ENCODE measurements at regions not wholly inside any gene's neighbourhood (a gene's known extent, or its start where the extent isn't known, plus 50 kb on each side); places are given as distances from the start of the nearest gene placed in this dataset.

GRCh38 chr4:122555216-122555615 is 65.7 kb downstream of the IL21 start:
- Mint-ChIP-seq H3K4me1 (no peaks in the 10 kb centered on the region), H3K27ac (ENCODE audit: low read depth) (no peak overlapping the region), H3K9me3 (no peaks in the 10 kb centered on the region), H3K36me3 (ENCODE audit: insufficient read depth) (no peaks in the 10 kb centered on the region), H3K4me3 (no peak overlapping the region), H3K27me3 (peaks cover 9% of the 10 kb centered on the region)
- ATAC-seq (replicated peaks; ENCODE audit: extremely low read depth, poor library complexity, severe bottlenecking) (no peak), DNase-seq (ENCODE audit: low spot score in 2 of 2) (no peak)

- Mint-ChIP-seq H3K27ac (ENCODE audit: low read depth) (no peak overlapping the region), H3K4me1 (no peaks in the 10 kb centered on the region), H3K4me3 (no peak overlapping the region), H3K27me3 (peaks cover 9% of the 10 kb centered on the region), H3K36me3 (ENCODE audit: insufficient read depth) (no peaks in the 10 kb centered on the region), H3K9me3 (no peaks in the 10 kb centered on the region)
- DNase-seq (ENCODE audit: low spot score in 2 of 2) (no peak), ATAC-seq (replicated peaks; ENCODE audit: extremely low read depth, poor library complexity, severe bottlenecking) (no peak)
These were observed 67.4 kb downstream of the IL21 start for GRCh38 chr4:122553432-122553831.

- H3K4me1 Mint-ChIP-seq, result no peaks in the 10 kb centered on the region
- no peak overlapping the region for H3K4me3 Mint-ChIP-seq
These were observed 68.0 kb downstream of the IL21 start for GRCh38 chr4:122552898-122553297.

GRCh38 chr4:122548886-122549630 is 71.8 kb downstream of the IL21 start:
- H3K9me3 Mint-ChIP-seq, result no peaks in the 10 kb centered on the region
- H3K27ac Mint-ChIP-seq (ENCODE audit: low read depth), result no peak overlapping the region

More at GRCh38 chr4:122552898-122553297, 68.0 kb downstream of the IL21 start:
- H3K9me3 Mint-ChIP-seq, result no peaks in the 10 kb centered on the region
- no peak overlapping the region for H3K27ac Mint-ChIP-seq (ENCODE audit: low read depth)
- no peak for ATAC-seq (replicated peaks; ENCODE audit: extremely low read depth, poor library complexity, severe bottlenecking)
- no peak for DNase-seq (ENCODE audit: low spot score in 2 of 2)
- H3K27me3 Mint-ChIP-seq, result peaks cover 9% of the 10 kb centered on the region
- H3K36me3 Mint-ChIP-seq (ENCODE audit: insufficient read depth), result no peaks in the 10 kb centered on the region

GRCh38 chr4:122548452-122548851 is 72.4 kb downstream of the IL21 start:
- H3K36me3 Mint-ChIP-seq (ENCODE audit: insufficient read depth), result no peaks in the 10 kb centered on the region
- ATAC-seq (replicated peaks; ENCODE audit: extremely low read depth, poor library complexity, severe bottlenecking), result no peak
- H3K4me3 Mint-ChIP-seq, result no peak overlapping the region
- no peaks in the 10 kb centered on the region for H3K4me1 Mint-ChIP-seq
- no peak overlapping the region for H3K27ac Mint-ChIP-seq (ENCODE audit: low read depth)
- no peaks in the 10 kb centered on the region for H3K9me3 Mint-ChIP-seq
- H3K27me3 Mint-ChIP-seq, result no peaks in the 10 kb centered on the region
- DNase-seq (ENCODE audit: low spot score in 2 of 2), result no peak

More at GRCh38 chr4:122548886-122549630, 71.8 kb downstream of the IL21 start:
- Mint-ChIP-seq H3K4me1 (no peaks in the 10 kb centered on the region), H3K27me3 (no peaks in the 10 kb centered on the region), H3K4me3 (no peak overlapping the region), H3K36me3 (ENCODE audit: insufficient read depth) (no peaks in the 10 kb centered on the region)
- ATAC-seq (replicated peaks; ENCODE audit: extremely low read depth, poor library complexity, severe bottlenecking) (no peak), DNase-seq (ENCODE audit: low spot score in 2 of 2) (no peak)

- ATAC-seq (replicated peaks; ENCODE audit: extremely low read depth, poor library complexity, severe bottlenecking), result no peak
- no peak overlapping the region for H3K4me3 Mint-ChIP-seq
- H3K9me3 Mint-ChIP-seq, result no peaks in the 10 kb centered on the region
- H3K27me3 Mint-ChIP-seq, result no peaks in the 10 kb centered on the region
- no peak for DNase-seq (ENCODE audit: low spot score in 2 of 2)
- H3K4me1 Mint-ChIP-seq, result peaks cover 24% of the 10 kb centered on the region
- no peak overlapping the region for H3K27ac Mint-ChIP-seq (ENCODE audit: low read depth)
- no peaks in the 10 kb centered on the region for H3K36me3 Mint-ChIP-seq (ENCODE audit: insufficient read depth)
These were observed 78.2 kb downstream of the IL21 start for GRCh38 chr4:122542411-122543236.

- no peaks in the 10 kb centered on the region for H3K27me3 Mint-ChIP-seq
- no peaks in the 10 kb centered on the region for H3K9me3 Mint-ChIP-seq
- H3K4me1 Mint-ChIP-seq, result peaks cover 24% of the 10 kb centered on the region
- no peak overlapping the region for H3K4me3 Mint-ChIP-seq
- DNase-seq (ENCODE audit: low spot score in 2 of 2), result no peak
- H3K36me3 Mint-ChIP-seq (ENCODE audit: insufficient read depth), result no peaks in the 10 kb centered on the region
- no peak overlapping the region for H3K27ac Mint-ChIP-seq (ENCODE audit: low read depth)
- ATAC-seq (replicated peaks; ENCODE audit: extremely low read depth, poor library complexity, severe bottlenecking), result no peak
These were observed 78.9 kb downstream of the IL21 start for GRCh38 chr4:122541996-122542395.

GRCh38 chr4:122540838-122541237 is 80.0 kb downstream of the IL21 start:
- ATAC-seq (replicated peaks; ENCODE audit: extremely low read depth, poor library complexity, severe bottlenecking), result no peak
- Mint-ChIP-seq H3K9me3 (no peaks in the 10 kb centered on the region), H3K4me1 (peaks cover 24% of the 10 kb centered on the region), H3K27me3 (no peaks in the 10 kb centered on the region), H3K4me3 (no peak overlapping the region), H3K36me3 (ENCODE audit: insufficient read depth) (no peaks in the 10 kb centered on the region), H3K27ac (ENCODE audit: low read depth) (peak overlapping the region; percentile 20)
- no peak for DNase-seq (ENCODE audit: low spot score in 2 of 2)

GRCh38 chr4:122539861-122540465 is 80.9 kb downstream of the IL21 start:
- peaks cover 24% of the 10 kb centered on the region for H3K4me1 Mint-ChIP-seq
- no peak for DNase-seq (ENCODE audit: low spot score in 2 of 2)
- no peaks in the 10 kb centered on the region for H3K27me3 Mint-ChIP-seq
- ATAC-seq (replicated peaks; ENCODE audit: extremely low read depth, poor library complexity, severe bottlenecking), result peak; percentile 96
- H3K36me3 Mint-ChIP-seq (ENCODE audit: insufficient read depth), result no peaks in the 10 kb centered on the region
- H3K4me3 Mint-ChIP-seq, result no peak overlapping the region
- H3K27ac Mint-ChIP-seq (ENCODE audit: low read depth), result peak overlapping the region; percentile 20
- H3K9me3 Mint-ChIP-seq, result no peaks in the 10 kb centered on the region

- Mint-ChIP-seq H3K4me3 (no peak overlapping the region), H3K4me1 (peaks cover 19% of the 10 kb centered on the region), H3K27me3 (no peaks in the 10 kb centered on the region), H3K27ac (ENCODE audit: low read depth) (no peak overlapping the region), H3K9me3 (no peaks in the 10 kb centered on the region), H3K36me3 (ENCODE audit: insufficient read depth) (no peaks in the 10 kb centered on the region)
- DNase-seq (ENCODE audit: low spot score in 2 of 2) (no peak), ATAC-seq (replicated peaks; ENCODE audit: extremely low read depth, poor library complexity, severe bottlenecking) (no peak)
These were observed 81.0 kb upstream of the IL2 start for GRCh38 chr4:122537388-122538135.

- H3K4me3 Mint-ChIP-seq, result no peak overlapping the region
- H3K27me3 Mint-ChIP-seq, result no peaks in the 10 kb centered on the region
- peaks cover 12% of the 10 kb centered on the region for H3K4me1 Mint-ChIP-seq
- H3K27ac Mint-ChIP-seq (ENCODE audit: low read depth), result no peak overlapping the region
- DNase-seq (ENCODE audit: low spot score in 2 of 2) (no peak), ATAC-seq (replicated peaks; ENCODE audit: extremely low read depth, poor library complexity, severe bottlenecking) (no peak)
- peaks cover 2% of the 10 kb centered on the region for H3K36me3 Mint-ChIP-seq (ENCODE audit: insufficient read depth)
- H3K9me3 Mint-ChIP-seq, result no peaks in the 10 kb centered on the region
These were observed 79.5 kb upstream of the IL2 start for GRCh38 chr4:122536001-122536400.

GRCh38 chr4:122534776-122535175 is 78.3 kb upstream of the IL2 start:
- H3K4me3 Mint-ChIP-seq, result no peak overlapping the region
- no peak for DNase-seq (ENCODE audit: low spot score in 2 of 2)
- no peaks in the 10 kb centered on the region for H3K27me3 Mint-ChIP-seq
- H3K36me3 Mint-ChIP-seq (ENCODE audit: insufficient read depth), result peaks cover 2% of the 10 kb centered on the region
- no peaks in the 10 kb centered on the region for H3K9me3 Mint-ChIP-seq
- H3K4me1 Mint-ChIP-seq, result peaks cover 5% of the 10 kb centered on the region
- no peak for ATAC-seq (replicated peaks; ENCODE audit: extremely low read depth, poor library complexity, severe bottlenecking)
- H3K27ac Mint-ChIP-seq (ENCODE audit: low read depth), result no peak overlapping the region

All from central memory CD8-positive, alpha-beta T cell (primary cell).